ENCODE measurements at regions not wholly inside any gene's neighbourhood (a gene's known extent, or its start where the extent isn't known, plus 50 kb on each side); places are given as distances from the start of the nearest gene placed in this dataset.

DNA sequence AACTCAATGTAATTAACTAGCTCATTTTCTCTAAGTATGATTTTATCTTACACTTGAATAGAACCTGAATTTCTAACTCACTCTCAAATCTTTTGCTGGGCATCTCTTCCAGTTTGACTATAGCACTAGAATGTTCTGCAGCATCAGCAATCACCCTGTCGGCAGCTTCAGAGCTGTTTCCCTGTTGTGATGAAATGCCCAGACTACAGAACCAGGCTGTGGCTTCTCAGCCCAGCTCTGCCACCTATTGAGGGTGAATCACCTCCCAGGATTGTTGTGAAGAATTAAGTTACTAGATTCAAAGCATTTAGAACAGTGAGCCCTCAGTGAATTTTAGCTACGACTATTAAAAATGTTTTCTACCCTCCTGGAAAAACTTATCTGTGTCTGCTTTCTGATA, 90.4 kb upstream of the ANKRD55 start:
- H3K9me3 Mint-ChIP-seq = no peaks in the 10 kb centered on the region
- H3K27me3 Mint-ChIP-seq = no peaks in the 10 kb centered on the region
- DNase-seq = no peak
- no peaks in the 10 kb centered on the region for H3K36me3 Mint-ChIP-seq (ENCODE audit: low read depth)
- H3K4me1 Mint-ChIP-seq = peaks cover 46% of the 10 kb centered on the region
- POLR2A ChIA-PET = no interaction called here
- CTCF ChIA-PET = interaction anchor here (0.5 kb wide), 1 partner anchor 209 kb away, joined by 3 read pairs; no protein-coding TSS in a partner anchor
- no peak overlapping the region for H3K27ac Mint-ChIP-seq
- no peak overlapping the region for H3K4me3 Mint-ChIP-seq

DNA sequence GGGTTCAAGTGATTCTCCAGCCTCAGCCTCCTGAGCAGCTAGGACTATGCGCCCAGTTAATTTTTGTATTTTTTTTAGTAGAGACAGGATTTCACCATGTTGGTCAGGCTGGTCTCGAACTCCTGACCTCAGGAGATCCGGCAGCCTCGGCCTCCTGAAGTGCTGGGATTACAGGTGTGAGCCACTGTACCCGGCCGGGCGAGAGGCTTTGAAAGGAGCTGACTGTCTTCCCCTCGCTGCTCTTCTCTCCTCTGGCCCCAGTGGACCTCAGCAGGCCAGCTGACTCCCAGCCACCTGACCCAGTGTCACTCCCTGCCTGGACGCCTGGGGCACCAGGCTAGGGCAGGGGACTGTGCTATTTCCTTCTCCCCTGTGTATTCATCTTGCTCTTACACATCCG, 89.5 kb upstream of the ANKRD55 start:
- Mint-ChIP-seq H3K4me1 (peaks cover 40% of the 10 kb centered on the region), H3K36me3 (ENCODE audit: low read depth) (no peaks in the 10 kb centered on the region), H3K27me3 (no peaks in the 10 kb centered on the region), H3K27ac (no peak overlapping the region), H3K9me3 (no peaks in the 10 kb centered on the region), H3K4me3 (no peak overlapping the region)
- ChIA-PET POLR2A (no interaction called here), CTCF (no interaction called here)
- no peak for DNase-seq

DNA sequence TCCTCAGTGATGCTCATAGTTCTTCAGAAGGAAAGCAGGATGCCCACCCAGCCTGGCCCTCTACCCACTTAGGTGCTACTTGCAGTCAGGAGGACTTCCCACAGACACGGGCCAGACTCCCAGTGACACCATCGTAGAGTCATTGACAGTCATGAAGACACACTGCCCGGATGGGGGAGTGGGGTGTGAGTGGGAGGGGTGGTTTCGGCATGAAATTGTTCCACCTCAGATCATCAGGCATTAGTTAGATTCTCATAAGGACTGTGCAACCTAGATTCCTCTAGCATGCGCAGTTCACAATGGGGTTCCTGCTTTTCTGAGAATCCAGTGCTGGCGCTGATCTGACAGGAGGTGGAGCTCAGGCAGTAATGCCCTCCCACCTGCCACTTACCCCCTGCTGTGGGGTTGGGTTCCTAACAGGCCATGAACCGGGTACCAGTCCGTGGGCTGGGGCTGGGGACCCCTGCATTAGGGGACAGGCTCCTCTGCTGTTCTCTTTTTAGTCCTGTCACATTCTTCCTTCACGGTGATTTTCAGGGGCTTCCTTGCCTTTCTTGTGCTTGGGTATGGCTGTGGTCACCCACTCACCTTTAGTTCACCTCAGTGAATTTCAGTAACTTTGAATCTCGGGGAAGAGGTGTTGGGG, 88.2 kb upstream of the ANKRD55 start:
- CTCF ChIA-PET = interaction anchor here (0.6 kb wide), 1 partner anchor 375 kb away, joined by 4 read pairs; no protein-coding TSS in a partner anchor
- POLR2A ChIA-PET = no interaction called here
- peaks cover 34% of the 10 kb centered on the region for H3K4me1 Mint-ChIP-seq

DNA sequence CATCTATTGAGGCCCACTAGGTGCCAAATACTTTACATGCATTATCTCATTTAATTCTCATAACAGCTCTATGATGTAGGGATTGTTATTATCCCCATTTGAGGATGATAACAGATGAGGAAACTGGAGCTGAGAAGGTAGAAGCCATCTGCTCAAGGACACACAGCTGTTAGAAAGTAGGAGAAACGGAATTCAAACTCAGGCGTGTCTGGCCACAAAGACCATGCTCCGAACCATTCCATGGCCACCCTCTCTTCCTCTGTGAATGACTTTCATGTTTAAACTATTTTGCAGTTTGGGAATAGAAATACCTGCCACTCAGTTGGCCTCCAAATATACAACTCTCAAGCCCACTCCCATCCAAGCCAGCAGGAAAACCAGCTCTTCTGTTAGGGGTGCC, 87.6 kb upstream of the ANKRD55 start:
- CTCF ChIA-PET = interaction anchor here (0.6 to 1.6 kb wide), 2 partner anchors 12 to 376 kb away, joined by 3 to 4 read pairs; no protein-coding TSS in a partner anchor
- H3K4me3 Mint-ChIP-seq = no peak overlapping the region
- H3K4me1 Mint-ChIP-seq = peaks cover 33% of the 10 kb centered on the region
- H3K36me3 Mint-ChIP-seq (ENCODE audit: low read depth) = no peaks in the 10 kb centered on the region
- no peaks in the 10 kb centered on the region for H3K27me3 Mint-ChIP-seq
- no peak overlapping the region for H3K27ac Mint-ChIP-seq
- POLR2A ChIA-PET = no interaction called here
- H3K9me3 Mint-ChIP-seq = peaks cover 2% of the 10 kb centered on the region
- DNase-seq = no peak

More for the DNA sequence above, 88.2 kb upstream of the ANKRD55 start:
- peak overlapping the region; percentile 11 for H3K27ac Mint-ChIP-seq
- H3K9me3 Mint-ChIP-seq = peaks cover 2% of the 10 kb centered on the region
- H3K4me3 Mint-ChIP-seq = no peak overlapping the region
- no peak for DNase-seq
- no peaks in the 10 kb centered on the region for H3K27me3 Mint-ChIP-seq
- no peaks in the 10 kb centered on the region for H3K36me3 Mint-ChIP-seq (ENCODE audit: low read depth)

DNA sequence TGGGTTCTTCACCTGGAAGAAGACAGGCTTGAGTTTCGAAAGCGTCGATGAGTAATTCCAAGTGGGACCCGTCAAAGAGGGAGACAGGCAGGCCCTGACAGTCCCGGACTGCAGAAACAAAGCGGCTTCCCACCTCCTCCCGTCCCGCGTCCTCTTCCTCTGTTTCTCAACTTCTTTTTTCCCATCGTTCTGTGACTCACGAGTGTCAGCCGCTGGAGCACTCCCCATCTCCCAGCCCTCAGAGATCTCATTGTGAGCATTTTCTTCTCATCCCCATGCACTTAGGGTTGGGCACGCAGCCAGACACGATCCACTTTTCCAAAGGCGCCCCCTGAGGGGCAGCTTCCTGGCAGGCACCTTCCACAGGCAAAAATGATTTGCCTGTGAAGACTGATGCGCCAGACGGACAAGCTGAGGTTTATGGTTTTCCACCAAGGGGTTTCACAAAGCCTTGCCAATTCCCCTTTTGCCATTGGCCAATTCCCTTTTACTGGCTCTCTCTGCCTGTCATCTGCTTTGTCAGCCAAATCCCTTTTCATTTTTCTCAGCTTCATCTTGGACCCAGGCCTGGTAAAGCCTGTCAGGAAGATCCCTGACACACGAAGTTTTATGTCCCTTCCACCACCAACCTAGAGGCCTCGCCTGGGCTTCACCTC, 86.5 kb upstream of the ANKRD55 start:
- no peaks in the 10 kb centered on the region for H3K27me3 Mint-ChIP-seq
- peaks cover 27% of the 10 kb centered on the region for H3K4me1 Mint-ChIP-seq
- no peak for DNase-seq
- no peaks in the 10 kb centered on the region for H3K36me3 Mint-ChIP-seq (ENCODE audit: low read depth)
- H3K4me3 Mint-ChIP-seq = no peak overlapping the region
- CTCF ChIA-PET = interaction anchor here (1.6 kb wide), 1 partner anchor 13 kb away, joined by 3 read pairs; no protein-coding TSS in a partner anchor
- POLR2A ChIA-PET = interaction anchor here (0.6 kb wide), 1 partner anchor 418 kb away, joined by 8 read pairs; no protein-coding TSS in a partner anchor
- H3K27ac Mint-ChIP-seq = no peak overlapping the region
- peaks cover 2% of the 10 kb centered on the region for H3K9me3 Mint-ChIP-seq

DNA sequence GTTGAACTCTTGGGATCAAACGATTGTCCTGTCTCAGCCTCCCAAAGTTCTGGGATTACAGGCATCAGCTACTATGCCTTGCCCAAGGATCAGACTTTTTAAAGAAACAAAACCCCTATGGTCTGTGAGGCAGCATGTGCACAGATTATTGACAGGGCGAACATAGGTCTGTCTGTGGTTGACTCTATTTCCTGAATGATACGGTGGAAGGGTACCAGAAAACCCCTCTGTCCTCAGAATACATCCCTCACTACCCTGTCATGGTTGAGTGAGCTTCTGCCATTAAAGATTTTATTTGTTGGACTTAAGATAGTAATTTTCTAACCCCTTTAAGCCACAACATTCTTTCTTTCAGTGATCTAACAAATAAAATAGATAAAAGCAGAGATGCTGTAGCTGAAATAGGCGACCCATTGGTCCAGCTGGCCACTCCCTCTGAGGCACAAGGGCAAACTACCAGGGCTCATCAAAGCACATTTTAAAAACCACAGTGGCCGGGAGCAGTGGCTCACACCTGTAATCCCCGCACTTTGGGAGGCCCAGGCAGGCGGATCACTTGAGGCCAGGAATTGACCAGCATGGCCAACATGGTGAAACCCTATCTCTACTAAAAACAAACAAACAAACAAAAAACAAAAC, 84.9 kb upstream of the ANKRD55 start:
- Mint-ChIP-seq H3K4me1 (peaks cover 23% of the 10 kb centered on the region), H3K27me3 (no peaks in the 10 kb centered on the region), H3K9me3 (peaks cover 2% of the 10 kb centered on the region), H3K36me3 (ENCODE audit: low read depth) (no peaks in the 10 kb centered on the region), H3K4me3 (no peak overlapping the region), H3K27ac (no peak overlapping the region)
- CTCF ChIA-PET = interaction anchor here (1.0 to 1.2 kb wide), 3 partner anchors 12 to 38 kb away, joined by 3 to 4 read pairs (median 4); no protein-coding TSS in a partner anchor
- DNase-seq = no peak
- POLR2A ChIA-PET = no interaction called here

DNA sequence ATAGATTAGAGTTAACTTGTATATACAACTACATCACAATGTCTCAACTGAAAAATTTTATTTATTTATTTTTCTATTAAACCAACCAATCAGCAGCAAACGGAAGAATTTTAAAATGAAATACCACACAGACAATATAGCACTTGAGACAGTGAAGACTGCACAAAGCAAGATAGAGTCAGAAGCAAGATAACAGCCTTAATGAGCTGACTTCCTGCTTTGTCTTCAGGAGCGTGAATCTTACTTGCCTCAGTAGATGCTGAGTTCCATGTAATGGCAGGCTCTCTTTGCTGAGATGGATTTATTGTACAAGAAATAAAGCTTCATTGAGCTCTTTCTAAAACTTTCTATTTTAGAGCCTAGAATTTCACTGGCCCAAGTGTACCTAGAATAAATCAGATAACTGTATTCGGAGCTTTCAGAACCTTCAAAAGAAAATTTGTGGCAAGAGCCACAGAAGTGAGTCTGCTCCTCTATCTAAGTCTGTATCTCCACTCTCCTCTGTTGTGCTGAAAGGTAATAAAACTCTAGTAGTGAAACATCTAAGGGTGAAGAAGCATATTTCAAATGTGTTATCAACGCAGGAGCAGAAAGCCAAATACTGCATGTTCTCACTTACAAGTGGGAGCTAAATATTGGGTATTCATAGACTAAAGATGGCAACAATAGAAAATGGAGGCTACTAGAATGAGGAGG, 83.3 kb upstream of the ANKRD55 start:
- no peak overlapping the region for H3K4me3 Mint-ChIP-seq
- ChIA-PET CTCF (interaction anchor here (0.8 to 2.1 kb wide), 2 partner anchors 12 to 199 kb away, joined by 3 to 5 read pairs; no protein-coding TSS in a partner anchor), POLR2A (no interaction called here)
- DNase-seq = no peak
- H3K9me3 Mint-ChIP-seq = peaks cover 2% of the 10 kb centered on the region
- H3K4me1 Mint-ChIP-seq = peaks cover 21% of the 10 kb centered on the region
- H3K36me3 Mint-ChIP-seq (ENCODE audit: low read depth) = no peaks in the 10 kb centered on the region
- peak overlapping the region; percentile 14 for H3K27ac Mint-ChIP-seq
- H3K27me3 Mint-ChIP-seq = no peaks in the 10 kb centered on the region

DNA sequence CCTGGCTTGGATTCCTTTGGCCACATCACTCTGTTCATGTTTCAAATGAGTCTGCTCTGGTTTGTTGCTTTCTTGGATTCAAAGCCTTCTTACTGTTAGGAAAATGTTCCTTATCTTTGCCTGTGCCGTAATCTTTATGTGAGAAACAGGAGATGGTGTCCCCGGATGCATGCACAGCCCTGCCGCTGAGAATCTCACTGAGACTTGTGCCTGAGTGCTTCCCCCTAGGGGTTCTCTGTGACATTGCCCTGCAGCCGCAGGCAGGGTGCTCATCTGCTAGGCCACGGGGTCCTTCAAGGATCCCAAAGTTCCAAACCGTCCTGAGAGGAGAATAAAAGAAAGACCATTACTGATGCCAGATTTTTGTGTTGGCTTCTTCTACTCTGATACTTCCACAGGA, 81.4 kb upstream of the ANKRD55 start:
- Mint-ChIP-seq H3K4me3 (no peak overlapping the region), H3K36me3 (ENCODE audit: low read depth) (no peaks in the 10 kb centered on the region), H3K4me1 (peaks cover 21% of the 10 kb centered on the region), H3K27ac (no peak overlapping the region), H3K9me3 (peaks cover 2% of the 10 kb centered on the region), H3K27me3 (no peaks in the 10 kb centered on the region)
- POLR2A ChIA-PET = no interaction called here
- DNase-seq = no peak
- CTCF ChIA-PET = interaction anchor here (1.1 kb wide), 1 partner anchor 14 kb away, joined by 5 read pairs; no protein-coding TSS in a partner anchor

DNA sequence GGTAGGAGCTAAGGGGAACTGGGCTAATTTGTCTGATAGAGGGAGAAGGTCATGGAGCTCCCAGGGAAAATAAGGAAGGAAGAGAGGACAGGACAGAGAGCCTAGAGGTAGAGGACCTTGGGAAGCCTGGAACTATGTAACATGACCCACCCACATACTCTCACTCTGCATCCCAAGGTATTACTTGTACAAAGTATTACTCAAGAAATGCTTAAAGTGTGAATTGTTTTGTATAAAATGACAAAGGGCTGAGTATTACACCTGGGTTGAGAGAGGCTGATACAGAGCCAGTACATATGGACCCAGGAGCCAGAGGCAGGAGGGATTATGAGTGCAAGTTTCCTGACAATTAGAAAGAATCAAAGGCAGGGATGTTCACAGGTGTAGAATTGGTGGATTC, 80.5 kb upstream of the ANKRD55 start:
- no peak for DNase-seq
- Mint-ChIP-seq H3K4me1 (peaks cover 21% of the 10 kb centered on the region), H3K27me3 (no peaks in the 10 kb centered on the region), H3K36me3 (ENCODE audit: low read depth) (peaks cover 2% of the 10 kb centered on the region), H3K27ac (no peak overlapping the region), H3K9me3 (peaks cover 5% of the 10 kb centered on the region), H3K4me3 (no peak overlapping the region)
- ChIA-PET POLR2A (no interaction called here), CTCF (interaction anchor here (0.8 kb wide), 1 partner anchor 10 kb away, joined by 3 read pairs; no protein-coding TSS in a partner anchor)

DNA sequence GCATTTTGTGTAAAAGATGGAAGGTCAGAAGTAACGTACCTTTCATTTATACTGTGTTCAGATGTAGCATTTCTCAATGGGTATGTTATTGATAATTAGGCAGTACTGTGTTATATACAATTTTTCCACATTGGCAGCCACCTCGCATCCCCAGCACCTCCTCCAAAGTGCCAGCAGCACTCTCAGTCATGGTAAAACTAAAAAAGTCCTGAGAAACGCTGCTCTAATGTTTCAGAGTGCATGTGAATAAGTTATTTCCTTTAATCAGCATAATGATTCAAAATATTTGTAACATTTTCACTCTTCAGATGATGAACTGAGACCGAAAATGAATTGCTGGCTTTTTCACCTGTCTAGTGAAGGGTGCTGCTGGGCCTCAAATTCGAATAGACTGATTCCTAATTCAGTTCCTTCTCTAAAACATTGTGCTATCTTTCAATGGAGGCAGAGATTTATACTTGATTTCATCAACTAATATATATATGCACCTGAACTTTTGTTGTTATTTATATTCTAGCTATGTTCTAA, 79.9 kb upstream of the ANKRD55 start:
- DNase-seq = no peak
- H3K9me3 Mint-ChIP-seq = peaks cover 5% of the 10 kb centered on the region
- no peak overlapping the region for H3K4me3 Mint-ChIP-seq
- H3K27ac Mint-ChIP-seq = no peak overlapping the region
- H3K36me3 Mint-ChIP-seq (ENCODE audit: low read depth) = peaks cover 2% of the 10 kb centered on the region
- H3K27me3 Mint-ChIP-seq = no peaks in the 10 kb centered on the region
- ChIA-PET POLR2A (no interaction called here), CTCF (interaction anchor here (0.8 kb wide), 1 partner anchor 9 kb away, joined by 3 read pairs; no protein-coding TSS in a partner anchor)
- H3K4me1 Mint-ChIP-seq = peaks cover 20% of the 10 kb centered on the region

DNA sequence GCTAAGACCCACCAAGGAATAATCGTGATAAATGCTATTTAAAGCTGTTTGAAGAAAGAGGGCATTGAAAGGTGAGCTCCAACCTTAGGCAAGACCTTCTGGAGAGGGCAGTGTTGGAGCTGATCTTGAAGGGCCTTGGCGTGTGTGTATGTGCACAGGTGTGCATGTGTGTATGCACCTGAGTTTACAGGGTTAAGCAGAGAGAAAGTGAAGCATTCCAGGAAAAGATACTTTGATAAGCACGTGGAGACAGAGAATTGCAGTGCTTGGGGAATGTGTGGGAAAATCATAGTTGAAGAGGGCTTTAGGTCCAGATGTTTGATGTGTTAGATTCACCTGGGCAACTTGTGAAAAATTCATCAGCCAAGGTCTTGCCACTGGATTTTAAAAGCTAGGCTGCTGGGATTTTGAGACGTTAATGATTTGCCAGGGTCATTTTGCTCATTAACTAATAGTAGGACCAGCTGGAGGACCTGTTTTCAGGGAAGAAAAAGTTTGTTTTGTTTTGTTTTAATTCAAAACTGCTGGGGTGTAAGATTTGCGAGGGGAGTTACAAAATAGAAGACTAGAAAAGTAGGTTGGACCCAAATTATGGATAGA, 78.3 kb upstream of the ANKRD55 start:
- no peak for DNase-seq
- Mint-ChIP-seq H3K27me3 (no peaks in the 10 kb centered on the region), H3K36me3 (ENCODE audit: low read depth) (peaks cover 5% of the 10 kb centered on the region), H3K4me1 (peaks cover 12% of the 10 kb centered on the region), H3K27ac (no peak overlapping the region), H3K4me3 (no peak overlapping the region), H3K9me3 (peaks cover 12% of the 10 kb centered on the region)
- CTCF ChIA-PET = interaction anchor here (0.5 to 1.1 kb wide), 2 partner anchors 17 to 157 kb away, joined by 3 to 7 read pairs; no protein-coding TSS in a partner anchor
- POLR2A ChIA-PET = no interaction called here

DNA sequence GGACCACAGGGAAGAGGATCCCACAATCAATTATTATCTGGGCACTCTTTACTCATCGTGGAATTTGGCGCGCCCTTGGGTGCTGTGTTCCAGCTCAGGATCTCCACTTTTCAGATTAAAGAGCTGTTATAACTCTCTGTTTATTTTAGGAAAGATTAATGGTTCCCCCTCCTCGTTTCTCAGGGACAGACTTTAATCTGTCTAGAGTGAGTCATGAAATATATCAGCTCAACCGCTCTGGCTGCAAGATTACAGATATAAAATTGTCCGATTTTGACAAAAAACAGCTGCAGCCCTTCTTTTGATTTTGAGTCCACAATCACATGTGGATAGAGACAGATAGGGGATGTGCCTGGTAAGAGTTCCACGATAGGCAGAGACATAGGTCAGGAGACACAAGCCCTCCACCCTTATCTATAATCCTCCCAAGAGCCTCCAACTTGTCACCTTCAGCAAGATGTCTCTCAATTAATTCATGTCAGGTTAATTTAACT, 77.6 kb upstream of the ANKRD55 start:
- peaks cover 17% of the 10 kb centered on the region for H3K9me3 Mint-ChIP-seq
- no peak for DNase-seq
- no peak overlapping the region for H3K4me3 Mint-ChIP-seq
- no peak overlapping the region for H3K27ac Mint-ChIP-seq
- peaks cover 7% of the 10 kb centered on the region for H3K4me1 Mint-ChIP-seq
- ChIA-PET POLR2A (no interaction called here), CTCF (interaction anchor here (1.1 kb wide), 1 partner anchor 17 kb away, joined by 7 read pairs; no protein-coding TSS in a partner anchor)
- H3K36me3 Mint-ChIP-seq (ENCODE audit: low read depth) = peaks cover 9% of the 10 kb centered on the region
- H3K27me3 Mint-ChIP-seq = no peaks in the 10 kb centered on the region

Measured in activated CD4-positive, alpha-beta T cell treated with anti-CD3 and anti-CD28 coated beads, Interleukin-2, amount 10 ng/mL, durations not matched to agents 7 days and 5 days (primary cell).